Calu3 (cell line): ENCODE measurements at regions not wholly inside any gene's neighbourhood (a gene's known extent, or its start where the extent isn't known, plus 50 kb on each side); places are given as distances from the start of the nearest gene placed in this dataset.
"Not testable (repeated sequence)": the region's sequence is repeated elsewhere in the genome, so short reads cannot be mapped to it uniquely, and the experiment has no call there.

Source experiments
- BruUV-seq: library from RNA; stranded (reverse); fragments of 400-500 nt; replicated peaks from 2 replicates; lab custom pipeline; 2021; lab: Mats Ljungman, UMichigan
- CTCF ChIA-PET: fragments of 300-600 bp; sonication (Branson Sonifier 250); formaldehyde crosslinking; loops from one replicate; lab custom pipeline; 2022; ENCODE audit warnings: antibody characterized with exemption; lab: Charles Lee
- DNase-seq: peaks from one replicate; pipeline ENCODE4 v3.0.0; 2022
- H3K27ac Mint-ChIP-seq: one replicate; pipeline ENCODE4 v1.8.0; 2022; ENCODE audit warnings: mixed read lengths; ENCODE audit not compliant: unreplicated experiment
- H3K27me3 Mint-ChIP-seq: one replicate; pipeline ENCODE4 v1.8.0; 2022; ENCODE audit warnings: mixed read lengths; ENCODE audit not compliant: unreplicated experiment
- H3K36me3 Mint-ChIP-seq: one replicate; pipeline ENCODE4 v1.8.0; 2022; ENCODE audit warnings: mild to moderate bottlenecking, moderate library complexity, mixed read lengths; ENCODE audit not compliant: insufficient read depth, unreplicated experiment
- H3K4me1 Mint-ChIP-seq: one replicate; pipeline ENCODE4 v1.8.0; 2022; ENCODE audit warnings: mild to moderate bottlenecking, low read depth, mixed read lengths; ENCODE audit not compliant: unreplicated experiment
- H3K4me3 Mint-ChIP-seq: one replicate; pipeline ENCODE4 v1.8.0; 2022; ENCODE audit warnings: mild to moderate bottlenecking, low read depth, moderate library complexity, mixed read lengths; ENCODE audit not compliant: unreplicated experiment
- H3K9me3 Mint-ChIP-seq: one replicate; pipeline ENCODE4 v1.8.0; 2022; ENCODE audit warnings: low read depth, mixed read lengths; ENCODE audit not compliant: unreplicated experiment
- intact Hi-C: fragments of 100-400 bp; cut with micrococcal nuclease; formaldehyde crosslinking; loops from one replicate; pipeline ENCODE4 v1.10.0; 2022; ENCODE audit not compliant: unreplicated experiment

- H3K27ac Mint-ChIP-seq, BruUV-seq, H3K36me3 Mint-ChIP-seq, H3K9me3 Mint-ChIP-seq, H3K4me3 Mint-ChIP-seq, H3K27me3 Mint-ChIP-seq, intact Hi-C loops, H3K4me1 Mint-ChIP-seq, CTCF ChIA-PET, DNase-seq: not testable (repeated sequence)
Measured at GRCh38 chr9:42358626-42359247, 175.3 kb downstream of the SPATA31A6 start.

DNA sequence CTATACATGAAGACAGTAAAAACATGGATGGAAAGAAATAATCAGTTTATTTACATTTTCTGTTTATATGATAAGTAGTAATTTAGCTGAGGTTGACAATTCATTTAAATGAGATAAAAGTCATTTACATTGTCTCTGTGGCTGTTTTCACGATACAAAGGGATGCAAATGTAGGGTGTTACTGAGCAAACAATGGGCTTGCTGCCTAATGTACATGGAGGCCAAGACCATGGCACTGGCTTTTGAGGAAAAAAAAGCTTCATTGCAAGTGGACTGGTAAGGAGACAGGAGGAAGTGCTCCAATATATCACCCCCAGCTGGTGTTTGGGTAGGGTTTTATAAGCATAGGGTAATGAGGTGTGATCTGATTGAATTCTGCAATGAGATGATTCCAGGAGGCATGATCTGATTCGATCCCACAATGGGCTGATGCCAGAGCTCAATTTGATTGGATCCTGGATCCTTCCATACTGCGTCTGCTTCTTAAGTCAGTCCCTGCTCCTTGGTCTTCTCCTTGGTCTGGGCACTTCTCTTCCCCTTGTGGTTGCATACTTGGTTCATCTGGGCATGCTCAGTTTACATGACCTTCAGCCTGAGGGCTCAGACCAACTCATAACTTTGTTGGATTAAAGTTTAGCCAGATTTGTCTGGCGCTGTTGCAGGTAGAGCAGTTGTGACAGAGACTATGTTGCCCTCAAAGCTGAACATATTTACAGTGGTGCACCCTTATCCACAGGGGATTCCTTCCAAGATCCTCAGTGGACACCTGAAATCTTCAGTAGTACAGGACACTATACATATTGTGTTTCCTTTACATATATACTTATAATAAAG lies 181.2 kb downstream of the SPATA31A6 start:
- H3K36me3 Mint-ChIP-seq, H3K27ac Mint-ChIP-seq, intact Hi-C loops, H3K4me1 Mint-ChIP-seq, CTCF ChIA-PET, H3K27me3 Mint-ChIP-seq, DNase-seq, BruUV-seq, H3K9me3 Mint-ChIP-seq, H3K4me3 Mint-ChIP-seq: not testable (repeated sequence)

GRCh38 chr9:42365244-42365945 lies 181.9 kb downstream of the SPATA31A6 start:
- H3K4me1 Mint-ChIP-seq, intact Hi-C loops, H3K27me3 Mint-ChIP-seq, H3K4me3 Mint-ChIP-seq, CTCF ChIA-PET, DNase-seq, H3K9me3 Mint-ChIP-seq, H3K36me3 Mint-ChIP-seq, BruUV-seq: not testable (repeated sequence)
- H3K27ac Mint-ChIP-seq, result peak overlapping the region; percentile 33

DNA sequence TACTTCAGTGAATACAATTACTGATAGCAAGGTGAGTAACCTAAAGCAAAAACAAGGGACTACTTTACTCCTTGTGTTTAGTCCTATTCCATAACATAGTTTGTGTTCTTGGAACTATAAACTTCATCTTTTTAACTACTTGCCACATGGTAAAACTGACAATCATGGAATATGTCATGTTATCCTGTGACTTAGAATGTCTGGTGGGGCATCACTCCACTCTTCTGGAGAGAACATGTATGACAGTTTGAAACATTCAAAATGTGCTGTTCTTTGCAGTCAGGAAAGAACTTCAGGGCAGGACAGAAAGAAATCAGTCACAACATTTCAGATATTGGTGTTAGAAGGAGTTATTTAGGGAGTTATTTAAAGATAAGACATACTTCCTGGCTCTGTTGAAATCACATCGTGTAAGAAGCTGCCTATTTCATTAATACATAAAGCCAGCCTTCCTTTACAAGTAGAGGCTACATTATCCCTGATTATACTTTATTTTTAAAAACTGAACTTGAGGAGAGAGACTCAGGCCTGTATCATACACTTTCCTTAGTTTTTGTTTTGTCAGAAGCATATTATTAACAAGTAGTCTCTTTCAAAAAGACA lies 184.9 kb downstream of the SPATA31A6 start:
- H3K9me3 Mint-ChIP-seq, H3K4me3 Mint-ChIP-seq, CTCF ChIA-PET, H3K27me3 Mint-ChIP-seq, DNase-seq, H3K36me3 Mint-ChIP-seq, H3K4me1 Mint-ChIP-seq, H3K27ac Mint-ChIP-seq, BruUV-seq, intact Hi-C loops: not testable (repeated sequence)

- intact Hi-C loops, BruUV-seq, CTCF ChIA-PET, H3K9me3 Mint-ChIP-seq, H3K4me3 Mint-ChIP-seq, H3K27me3 Mint-ChIP-seq, H3K36me3 Mint-ChIP-seq, H3K4me1 Mint-ChIP-seq, H3K27ac Mint-ChIP-seq, DNase-seq: not testable (repeated sequence)
Measured at GRCh38 chr9:42370172-42370571, 186.7 kb downstream of the SPATA31A6 start.

DNA sequence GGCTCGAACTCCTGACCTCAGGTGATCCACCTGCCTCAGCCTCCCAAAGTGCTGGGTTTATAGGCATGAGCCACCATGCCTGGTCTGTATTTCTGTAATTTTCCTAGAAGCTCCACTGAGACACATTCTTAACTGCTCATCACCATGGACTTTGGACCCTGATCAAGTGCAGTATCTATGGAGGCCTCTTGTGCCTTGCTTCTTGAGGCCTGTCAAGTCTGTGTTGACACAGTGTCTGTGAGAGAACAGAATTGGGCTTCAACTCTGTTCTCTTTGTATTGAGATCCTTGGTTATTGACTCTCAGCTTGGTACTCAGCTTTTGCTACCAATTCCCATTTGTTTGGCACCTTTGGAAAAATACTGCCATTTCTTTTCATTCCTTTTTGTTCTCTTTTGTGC lies 188.0 kb downstream of the SPATA31A6 start:
- DNase-seq, intact Hi-C loops, H3K4me1 Mint-ChIP-seq, H3K27ac Mint-ChIP-seq, H3K4me3 Mint-ChIP-seq, H3K27me3 Mint-ChIP-seq, H3K9me3 Mint-ChIP-seq, BruUV-seq, CTCF ChIA-PET, H3K36me3 Mint-ChIP-seq: not testable (repeated sequence)

DNA sequence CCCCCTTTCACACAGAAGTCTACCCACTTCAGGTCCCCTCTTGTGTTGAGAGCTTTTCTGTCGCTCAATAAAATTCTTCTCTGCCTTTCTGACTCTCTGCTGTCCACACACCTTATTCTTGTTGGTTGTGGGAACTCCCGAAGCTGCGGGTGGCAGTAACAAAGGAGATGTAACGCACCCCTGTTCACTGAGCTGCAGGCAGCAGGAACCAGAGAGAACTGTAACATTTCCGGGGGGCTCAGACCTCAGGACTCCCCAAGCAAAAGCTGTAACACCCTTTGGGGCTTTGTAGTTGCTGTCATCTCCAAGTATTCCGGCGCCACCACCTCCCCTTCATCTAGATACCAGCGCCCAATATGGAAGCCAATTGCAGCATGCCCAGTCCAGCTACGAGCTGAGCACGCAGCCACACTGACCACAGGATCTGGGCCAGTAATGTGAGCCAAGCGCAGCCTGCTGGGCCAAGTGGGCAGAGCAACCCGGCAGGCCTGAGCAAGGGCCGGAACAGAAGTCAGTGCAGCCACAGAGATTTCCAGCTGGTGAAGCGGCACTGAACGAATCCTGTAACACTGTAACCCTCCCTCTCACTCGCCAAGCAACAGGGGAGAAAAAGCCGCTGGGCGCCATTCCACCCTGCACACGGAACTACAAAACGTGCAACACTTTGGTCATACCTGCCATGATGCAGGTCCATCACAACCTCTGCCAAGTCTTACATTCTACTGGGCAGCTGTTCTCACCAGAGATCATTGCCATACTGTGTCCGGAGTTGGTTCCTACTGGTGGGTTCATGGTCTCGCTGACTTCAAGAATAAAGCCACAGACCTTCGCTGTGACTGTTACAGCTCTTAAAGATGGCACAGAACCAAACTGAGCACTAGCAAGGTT lies 194.3 kb downstream of the SPATA31A6 start:
- CTCF ChIA-PET, H3K36me3 Mint-ChIP-seq, BruUV-seq, H3K27ac Mint-ChIP-seq, H3K9me3 Mint-ChIP-seq, intact Hi-C loops, H3K4me1 Mint-ChIP-seq, H3K4me3 Mint-ChIP-seq, H3K27me3 Mint-ChIP-seq, DNase-seq: not testable (repeated sequence)
